ENCODE measurements at regions not wholly inside any gene's neighbourhood (a gene's known extent, or its start where the extent isn't known, plus 50 kb on each side); places are given as distances from the start of the nearest gene placed in this dataset.
A peak's percentile ranks its signal among the peaks of the same experiment; 100 is the strongest.

DNA sequence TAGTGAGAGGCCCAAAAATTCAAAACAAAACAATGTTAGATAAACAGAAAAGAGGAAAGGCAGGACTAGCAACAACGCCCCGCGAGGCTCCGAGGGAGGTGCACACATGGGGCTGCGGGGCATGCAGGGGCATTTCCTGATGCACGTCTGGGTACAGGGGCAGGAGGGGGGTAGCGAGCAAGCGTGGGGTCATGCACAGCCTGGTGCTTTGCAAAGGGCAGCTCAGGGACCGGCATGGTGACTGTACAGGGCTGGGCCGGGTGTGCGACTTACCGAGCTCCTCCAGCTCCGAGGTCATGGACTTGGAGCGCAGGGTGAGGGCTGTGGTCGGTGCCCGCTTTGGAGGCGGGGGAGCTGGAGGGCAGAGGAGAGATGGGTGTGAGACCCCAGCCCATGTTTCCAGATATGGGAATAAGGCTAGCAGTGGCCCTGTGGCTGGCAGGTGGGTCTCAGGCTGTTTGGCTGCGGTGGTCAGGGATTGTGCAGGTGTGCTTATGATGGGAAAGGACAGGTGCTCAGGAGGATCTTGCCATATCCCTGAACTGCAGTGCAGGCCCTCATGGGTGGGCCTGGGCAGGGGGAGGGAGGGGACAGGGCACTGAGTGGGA lies 103.7 kb downstream of the CTTN start:
- no peak for DNase-seq

DNA sequence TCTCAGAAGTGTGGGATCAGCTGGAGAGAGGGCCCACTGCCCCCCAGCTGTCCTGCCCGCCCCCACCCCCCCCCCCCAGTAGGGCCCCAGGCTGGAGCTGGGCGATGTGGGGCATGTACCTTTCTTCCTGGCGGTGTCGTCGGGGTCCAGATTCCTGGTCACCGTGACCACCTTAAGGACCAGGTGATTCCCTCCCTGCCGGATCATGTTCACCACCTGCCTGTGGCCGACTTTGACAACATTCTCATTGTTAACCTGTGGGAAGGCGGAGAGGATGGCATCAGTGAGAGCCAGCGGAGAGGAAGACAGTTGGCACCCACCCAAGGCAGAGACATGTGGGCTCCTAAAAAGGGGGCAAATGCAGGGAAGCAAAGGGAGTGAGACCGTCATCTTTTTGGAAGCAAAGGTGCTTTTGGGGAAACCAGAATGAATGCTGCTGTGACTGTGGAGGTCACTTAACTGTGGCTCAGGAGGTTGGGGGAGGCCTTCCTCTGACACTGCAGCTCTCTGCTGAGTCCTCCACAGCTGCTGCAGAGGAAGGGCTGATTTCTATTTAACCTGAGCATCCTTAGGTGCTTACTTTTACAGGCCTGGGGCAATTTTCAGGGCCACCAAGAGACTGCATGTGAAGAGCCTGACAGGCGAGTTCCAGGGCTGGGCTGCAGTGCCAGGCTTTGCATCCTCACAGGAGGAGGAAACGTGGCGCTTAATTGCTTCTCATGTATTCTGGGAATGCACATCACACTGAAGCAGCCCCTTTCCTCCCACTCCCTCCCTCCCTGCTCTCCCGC lies 104.5 kb downstream of the CTTN start:
- peak; percentile 78 for DNase-seq

DNA sequence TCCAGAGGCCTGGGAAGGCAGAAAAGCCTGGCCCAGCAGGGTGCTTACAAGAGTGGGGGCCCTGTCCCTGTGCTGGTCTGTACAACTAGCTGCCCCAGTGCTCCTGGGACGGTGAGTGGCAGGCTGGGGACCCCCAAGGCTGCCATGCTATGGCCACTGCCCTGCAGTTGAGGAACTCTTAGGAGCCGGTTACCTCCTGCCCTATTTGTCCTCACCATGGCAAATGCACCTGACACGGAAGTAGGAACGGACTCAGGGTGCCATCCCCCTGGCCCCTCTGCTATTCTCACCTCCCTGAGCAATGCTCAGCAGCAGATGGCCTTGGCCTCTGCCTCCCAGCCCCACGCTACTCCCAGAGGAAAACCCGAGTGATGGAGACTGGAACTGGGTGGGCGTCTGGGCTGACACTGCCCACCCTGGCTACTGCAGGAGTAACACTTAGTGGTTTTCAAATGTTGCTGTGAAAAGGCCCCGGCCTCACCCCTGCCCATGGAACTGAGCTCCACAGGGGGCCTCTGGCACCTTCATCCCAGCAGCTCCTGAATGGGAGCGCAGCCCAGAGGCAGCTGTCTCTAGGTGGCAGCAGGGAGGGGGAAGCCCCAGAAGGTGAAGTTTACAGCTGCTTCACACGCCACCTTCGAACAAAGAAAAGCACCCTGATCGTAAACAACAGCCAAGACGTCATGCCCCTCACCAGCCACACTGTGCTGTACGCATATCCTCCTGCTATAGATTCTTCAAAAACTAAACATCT lies 105.3 kb downstream of the CTTN start:
- peak; percentile 85 for DNase-seq

DNA sequence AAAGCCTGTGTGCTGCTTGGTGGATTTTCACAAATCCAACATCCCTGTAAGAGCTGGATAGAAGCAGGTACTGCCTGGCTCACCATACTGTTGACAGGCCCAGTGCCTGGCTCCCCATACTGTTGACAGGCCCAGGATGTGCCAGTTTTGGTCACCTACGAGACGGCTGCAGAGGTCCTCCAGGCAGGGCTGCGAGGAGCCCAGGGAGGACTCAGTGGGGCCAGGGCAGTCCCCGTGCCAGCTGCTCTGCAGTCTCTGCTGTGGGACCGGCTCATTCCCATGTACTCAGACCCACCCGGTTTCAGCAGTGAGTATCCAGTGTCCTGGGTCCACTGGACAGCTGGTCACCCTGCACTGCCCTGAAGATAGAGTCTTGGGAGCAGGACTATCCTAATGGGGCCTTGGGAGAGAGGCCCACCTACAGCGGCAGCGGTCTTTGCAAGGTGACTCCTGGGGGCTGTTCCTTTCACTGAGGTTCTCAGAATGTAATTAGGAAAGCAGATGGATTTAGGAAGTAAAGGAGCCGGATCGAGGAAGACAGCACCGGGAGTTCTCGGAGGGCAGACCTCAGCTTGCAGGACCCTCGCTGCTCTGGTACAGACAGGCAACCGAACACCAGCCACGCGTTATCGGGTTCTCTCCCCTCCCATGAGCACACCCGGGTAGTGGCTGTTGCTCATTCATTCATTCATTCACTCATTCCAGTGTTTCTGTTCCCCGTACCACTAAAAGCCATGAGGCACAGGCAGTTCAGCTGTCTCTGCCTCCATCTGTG lies 106.1 kb downstream of the CTTN start:
- DNase-seq = no peak

DNA sequence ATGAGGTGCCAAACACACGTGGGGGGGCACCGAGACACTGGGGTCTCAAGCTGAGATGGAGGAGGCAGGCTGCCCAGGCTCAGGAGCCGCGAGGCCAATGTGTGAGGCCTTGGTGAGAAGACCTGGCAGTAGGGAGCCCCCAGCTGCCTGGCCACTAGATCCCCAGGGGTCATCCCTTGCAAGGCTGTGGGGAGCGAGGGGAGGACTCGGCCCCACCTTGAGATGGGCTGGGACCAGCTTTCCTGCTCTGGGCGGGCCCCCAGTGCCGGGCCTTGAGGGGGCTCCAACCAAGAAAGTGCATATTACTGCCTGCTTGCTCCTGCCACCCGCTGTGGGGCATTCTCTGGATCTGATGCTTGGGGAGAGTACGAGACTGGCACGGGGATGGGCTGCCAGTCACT lies 107.0 kb downstream of the CTTN start:
- DNase-seq = no peak

DNA sequence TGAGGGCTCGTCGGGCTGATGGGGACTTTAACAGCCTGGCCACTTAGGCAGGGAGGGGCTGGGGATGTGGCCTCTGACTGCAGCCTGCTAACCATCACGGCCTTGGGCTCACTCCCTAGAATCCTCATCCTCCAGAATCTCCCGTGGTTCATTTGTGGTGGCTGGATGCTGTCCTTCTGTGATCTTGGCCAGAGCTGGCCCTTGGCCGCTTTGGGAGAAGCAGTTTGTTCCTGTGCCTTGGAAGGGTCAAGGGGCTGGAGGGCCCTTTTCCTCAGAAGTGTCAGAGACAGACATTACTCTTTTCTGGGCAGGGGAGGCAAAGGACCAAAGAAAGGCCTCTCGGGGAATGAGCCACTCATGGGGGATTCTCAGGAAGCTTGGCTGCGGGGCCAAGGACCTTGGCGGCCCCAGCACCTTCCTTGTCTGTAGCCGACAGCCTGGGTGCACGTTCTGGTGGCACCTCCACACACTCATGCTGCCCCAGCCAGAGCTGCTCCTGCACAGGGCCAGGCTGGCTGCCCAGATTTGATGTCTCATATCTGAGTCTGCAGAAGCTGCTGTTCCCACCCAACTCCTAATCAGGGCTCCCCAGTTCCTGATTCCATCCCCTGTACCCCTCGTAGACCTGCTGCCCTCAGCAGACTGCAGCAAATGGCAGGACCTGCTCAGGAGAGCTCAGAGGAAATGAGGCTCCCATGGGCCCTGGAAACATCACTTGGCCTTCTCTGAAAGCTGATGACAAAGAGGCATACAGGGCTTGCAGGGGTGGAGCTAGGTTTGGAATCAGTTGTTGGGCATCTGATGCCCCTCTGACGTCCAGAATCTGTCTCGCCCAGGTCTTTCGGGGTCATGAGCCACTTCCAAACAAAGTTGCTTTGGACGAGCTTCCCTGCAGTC lies 107.7 kb downstream of the CTTN start:
- no peak for DNase-seq

DNA sequence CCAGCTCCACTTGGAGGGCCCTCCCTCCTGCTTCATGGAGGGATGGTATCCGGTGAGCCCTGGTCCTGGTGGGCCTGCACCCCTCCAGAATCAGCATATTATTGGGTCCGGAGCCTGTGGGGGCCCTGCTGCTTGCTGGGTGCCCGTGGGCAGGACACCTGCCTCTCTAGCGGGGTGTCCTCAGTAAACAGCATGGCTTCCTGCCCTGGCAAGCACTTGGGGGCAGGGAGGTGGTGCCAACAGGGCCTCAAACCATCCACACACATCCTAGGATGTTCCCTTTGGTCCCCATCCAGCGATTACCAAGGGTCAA lies 108.3 kb downstream of the CTTN start:
- DNase-seq = no peak

DNA sequence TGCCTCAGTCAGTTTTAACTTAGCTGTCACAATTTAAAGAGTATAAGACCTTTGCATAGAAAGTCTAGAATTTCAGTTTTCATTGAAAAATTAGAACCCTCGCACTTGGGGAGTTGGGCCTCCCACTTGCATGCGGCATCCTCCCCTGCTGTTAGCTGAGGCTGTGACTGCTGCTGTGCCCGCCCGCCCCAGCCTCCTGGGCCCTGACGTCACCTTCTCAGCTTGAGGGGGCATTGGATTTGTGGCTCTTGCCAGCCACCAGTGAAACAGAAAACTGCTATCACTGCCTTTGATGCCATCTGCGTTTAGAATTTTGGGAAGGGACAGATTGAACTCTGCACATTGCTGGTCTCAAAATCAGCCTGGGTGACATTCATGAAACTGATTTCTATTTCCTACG lies 108.7 kb downstream of the CTTN start:
- no peak for DNase-seq

DNA sequence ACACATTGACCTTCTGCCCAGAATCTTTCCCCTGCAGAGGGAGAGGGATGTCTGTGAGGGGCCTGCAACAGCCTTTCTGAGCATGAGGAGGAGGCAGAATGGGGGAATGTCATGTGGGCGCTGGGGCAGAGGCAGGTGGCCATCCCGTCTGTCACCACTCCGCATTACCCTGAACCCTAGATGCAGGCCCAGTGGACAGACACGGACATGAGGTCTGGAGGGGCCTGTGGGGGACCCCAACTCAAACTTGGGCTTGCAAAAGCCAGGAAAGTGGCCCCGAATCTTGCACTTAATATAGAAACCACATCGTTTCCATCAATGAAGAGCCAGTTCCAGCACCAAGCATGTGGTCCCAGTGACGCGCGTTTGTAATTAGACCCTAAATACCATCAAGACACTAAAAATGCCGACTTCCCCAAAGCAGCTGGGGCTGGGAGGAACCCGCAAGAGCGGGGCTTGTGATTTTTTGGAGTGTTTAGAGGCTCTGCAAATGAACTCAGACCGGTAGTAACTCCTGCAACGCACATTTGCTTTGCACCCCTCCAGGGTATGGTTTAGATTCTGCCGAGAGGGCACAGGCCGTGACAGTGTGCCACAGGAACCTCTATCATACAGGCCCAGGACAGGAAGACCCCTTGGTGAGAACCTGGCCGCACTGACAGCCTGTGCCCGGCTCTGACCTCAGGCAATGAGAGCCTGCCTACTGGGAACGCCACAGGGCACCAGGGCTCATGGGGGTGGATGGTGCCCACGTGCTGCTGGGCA lies 109.3 kb downstream of the CTTN start:
- DNase-seq = no peak

DNA sequence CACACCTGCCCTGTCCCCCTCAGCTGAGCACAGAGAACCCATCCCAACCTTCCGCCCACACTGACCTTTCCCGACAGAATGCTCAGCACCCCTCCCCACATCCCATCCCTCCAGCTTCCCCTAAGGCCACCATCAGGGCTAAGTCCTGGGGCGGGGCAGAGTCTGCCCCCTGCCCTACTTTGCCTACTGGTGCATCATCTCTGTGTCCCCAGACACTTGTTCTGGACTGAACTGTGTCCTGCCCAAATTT lies 109.8 kb downstream of the CTTN start:
- no peak for DNase-seq

DNA sequence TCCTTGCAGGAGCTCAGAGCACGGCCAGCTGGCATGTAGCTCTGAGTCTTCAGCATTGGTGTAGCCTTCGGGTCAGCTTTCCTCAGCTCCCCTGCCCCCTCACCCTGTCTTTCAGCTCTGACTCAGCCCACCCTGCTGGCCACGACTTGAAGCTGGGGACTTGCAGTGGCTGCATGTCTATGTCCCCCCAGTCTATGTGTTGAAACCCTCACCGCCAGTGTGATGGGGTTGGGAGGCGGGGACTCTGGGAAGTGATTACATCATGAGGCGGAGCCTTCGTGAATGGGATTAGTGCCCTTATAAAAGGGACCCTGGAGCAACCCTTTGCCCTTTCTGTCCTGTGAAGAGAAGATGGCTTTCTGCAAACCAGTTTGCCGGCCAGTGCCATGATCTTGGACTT lies 111.1 kb downstream of the CTTN start:
- no peak for DNase-seq

DNA sequence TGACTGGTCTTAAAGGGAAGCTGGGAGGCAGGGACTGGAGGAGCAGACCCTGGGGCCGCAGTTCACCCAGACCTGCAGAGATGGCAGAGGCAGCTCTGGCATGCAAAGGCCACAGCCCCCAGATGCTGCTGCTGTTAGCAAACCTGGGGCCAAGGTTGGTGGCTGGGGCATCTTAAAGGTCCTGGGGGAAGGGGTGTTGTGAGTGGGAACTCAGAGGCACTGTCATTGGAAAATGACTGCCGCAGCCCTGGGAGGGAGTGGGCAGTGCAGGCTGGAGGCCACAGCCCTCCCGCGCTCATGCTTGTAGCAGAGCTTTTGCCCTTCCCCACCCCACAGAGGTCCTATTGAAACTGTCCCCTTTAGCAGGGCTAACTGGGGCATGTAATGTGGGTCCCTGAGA lies 111.8 kb downstream of the CTTN start:
- DNase-seq = no peak

DNA sequence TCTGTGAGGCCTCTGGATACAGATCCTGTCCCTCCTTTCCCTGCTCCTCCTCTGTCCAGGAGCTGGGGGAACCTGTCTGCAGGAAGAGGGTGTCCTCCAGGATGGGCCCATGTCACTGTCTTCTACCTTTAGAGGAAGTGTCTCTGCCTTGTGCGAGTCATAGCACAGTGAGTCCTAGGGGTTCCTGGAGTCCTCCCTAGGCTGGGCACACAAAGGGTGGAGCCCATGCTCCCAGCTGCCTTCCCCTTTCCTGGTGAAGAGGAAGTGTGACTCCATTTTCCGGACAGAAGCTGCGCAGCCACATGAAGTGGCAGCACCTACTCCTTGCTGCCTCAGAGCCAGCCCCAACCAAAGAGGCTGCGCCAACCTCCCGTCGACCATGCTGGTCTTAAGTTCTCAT lies 112.2 kb downstream of the CTTN start:
- no peak for DNase-seq

DNA sequence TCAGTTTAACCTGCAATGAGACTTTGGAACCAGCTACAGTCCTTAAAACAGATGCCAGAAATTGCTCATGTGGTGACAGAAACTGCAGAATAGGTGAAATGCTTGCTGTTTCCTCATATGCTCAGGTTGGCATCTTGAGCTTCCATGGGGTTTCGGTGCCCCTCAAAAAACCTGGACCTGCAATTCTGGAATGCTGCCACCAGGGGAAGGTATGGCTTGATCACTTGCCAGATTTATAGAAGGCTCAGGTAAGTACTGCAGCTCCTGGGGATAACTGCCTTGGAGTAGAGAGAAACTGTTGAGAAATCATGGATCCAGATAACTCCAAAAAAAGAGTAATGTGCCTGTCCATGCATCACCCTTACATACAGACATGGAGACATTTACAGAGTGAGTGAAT lies 113.0 kb downstream of the CTTN start:
- no peak for DNase-seq

DNA sequence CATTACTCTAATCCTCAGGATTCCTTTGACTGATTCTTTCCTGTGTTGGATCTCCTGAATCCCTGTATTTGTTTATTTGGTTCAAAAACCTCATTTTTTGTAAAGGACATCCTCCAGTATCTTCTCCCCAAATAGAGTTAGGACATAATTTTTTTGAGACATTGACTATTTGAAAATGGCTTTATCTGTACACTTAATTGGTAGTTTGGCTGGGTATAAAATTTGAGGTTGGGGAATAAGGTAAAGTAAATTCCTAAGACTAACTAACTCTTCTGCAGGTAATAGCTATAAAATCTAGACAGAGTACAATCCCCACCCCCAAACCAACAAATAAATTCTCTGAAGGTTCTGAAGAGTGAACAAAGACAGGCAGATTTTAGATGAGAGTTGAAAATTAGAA lies 114.4 kb downstream of the CTTN start:
- no peak for DNase-seq

DNA sequence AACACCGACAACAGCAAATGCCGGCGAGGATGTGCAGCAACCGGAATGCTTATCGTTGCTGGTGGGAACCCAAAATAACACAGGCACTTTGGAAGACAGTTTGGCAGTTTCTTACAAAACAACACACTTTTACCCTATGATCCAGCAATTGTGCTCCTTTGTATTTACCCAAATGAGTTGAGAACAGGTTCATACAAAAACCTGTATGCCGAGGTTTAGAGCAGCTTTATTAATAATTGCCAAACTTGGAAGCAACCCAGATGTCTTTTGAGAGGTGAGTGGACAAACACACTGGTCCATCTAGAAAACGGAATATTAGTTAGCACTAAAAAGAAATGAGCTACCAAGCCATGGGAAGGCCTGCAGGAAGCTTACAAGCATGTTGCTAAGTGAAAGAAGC lies 118.9 kb downstream of the CTTN start:
- no peak for DNase-seq

DNA sequence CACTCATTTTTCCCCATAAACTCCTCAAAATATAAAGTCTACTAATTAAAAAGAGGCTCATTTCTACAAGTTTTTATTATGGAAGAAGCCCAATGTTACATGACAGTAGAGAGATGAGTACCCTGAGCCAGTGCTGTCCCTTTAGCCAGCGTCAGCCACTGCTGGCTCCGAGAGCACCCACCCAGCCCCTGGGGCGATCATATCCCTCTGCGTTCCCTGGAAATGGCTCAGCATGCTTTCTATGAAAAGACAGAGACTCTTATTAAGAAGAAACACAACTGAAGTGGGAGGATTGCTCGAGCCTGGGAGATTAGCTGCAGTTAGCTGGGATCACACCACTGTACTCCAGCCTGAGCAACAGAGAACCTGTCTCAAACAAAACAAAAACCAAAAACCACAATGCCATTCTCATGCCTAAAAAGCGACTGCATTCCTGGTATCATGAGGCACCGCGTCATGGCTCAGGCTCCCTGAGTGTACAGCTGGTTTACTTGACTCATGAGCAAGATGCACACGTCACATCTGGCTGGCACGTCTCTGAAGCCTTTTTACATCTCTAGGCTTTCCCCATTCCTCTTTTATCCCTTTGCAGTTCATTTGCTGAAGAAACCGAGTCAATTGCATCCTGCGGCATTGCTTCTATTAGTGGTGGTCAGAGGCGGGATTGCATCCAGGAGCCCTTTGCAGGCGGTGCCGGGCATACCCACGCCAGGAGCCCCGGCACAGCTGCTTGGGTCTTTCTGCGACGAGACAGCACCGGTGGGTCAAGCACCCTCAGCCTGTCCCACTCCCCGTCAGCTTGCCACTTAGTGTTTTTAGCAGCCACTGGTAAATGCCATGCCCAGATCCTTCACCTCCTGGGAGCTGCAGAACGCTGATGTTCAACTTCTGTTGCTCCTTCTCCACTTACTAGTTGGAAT lies 119.9 kb downstream of the CTTN start:
- DNase-seq = no peak

DNA sequence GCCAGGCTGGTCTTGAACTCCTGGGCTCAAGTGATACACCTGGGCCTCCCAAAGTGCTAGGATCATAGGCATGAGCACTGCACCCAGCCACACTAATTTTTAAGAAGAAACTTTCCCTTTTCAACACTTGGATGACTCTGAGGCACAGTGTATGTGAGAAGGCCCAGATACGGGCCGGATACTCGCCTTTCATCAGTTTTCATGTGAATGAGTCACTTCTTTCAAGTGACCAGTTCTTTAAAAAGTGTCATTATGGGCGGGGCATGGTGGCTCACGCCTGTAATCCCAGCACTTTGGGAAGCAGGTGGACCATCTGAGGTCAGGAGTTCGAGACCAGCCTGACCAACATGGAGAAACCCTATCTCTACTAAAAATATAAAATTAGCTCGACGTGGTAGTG lies 120.8 kb downstream of the CTTN start:
- no peak for DNase-seq

DNA sequence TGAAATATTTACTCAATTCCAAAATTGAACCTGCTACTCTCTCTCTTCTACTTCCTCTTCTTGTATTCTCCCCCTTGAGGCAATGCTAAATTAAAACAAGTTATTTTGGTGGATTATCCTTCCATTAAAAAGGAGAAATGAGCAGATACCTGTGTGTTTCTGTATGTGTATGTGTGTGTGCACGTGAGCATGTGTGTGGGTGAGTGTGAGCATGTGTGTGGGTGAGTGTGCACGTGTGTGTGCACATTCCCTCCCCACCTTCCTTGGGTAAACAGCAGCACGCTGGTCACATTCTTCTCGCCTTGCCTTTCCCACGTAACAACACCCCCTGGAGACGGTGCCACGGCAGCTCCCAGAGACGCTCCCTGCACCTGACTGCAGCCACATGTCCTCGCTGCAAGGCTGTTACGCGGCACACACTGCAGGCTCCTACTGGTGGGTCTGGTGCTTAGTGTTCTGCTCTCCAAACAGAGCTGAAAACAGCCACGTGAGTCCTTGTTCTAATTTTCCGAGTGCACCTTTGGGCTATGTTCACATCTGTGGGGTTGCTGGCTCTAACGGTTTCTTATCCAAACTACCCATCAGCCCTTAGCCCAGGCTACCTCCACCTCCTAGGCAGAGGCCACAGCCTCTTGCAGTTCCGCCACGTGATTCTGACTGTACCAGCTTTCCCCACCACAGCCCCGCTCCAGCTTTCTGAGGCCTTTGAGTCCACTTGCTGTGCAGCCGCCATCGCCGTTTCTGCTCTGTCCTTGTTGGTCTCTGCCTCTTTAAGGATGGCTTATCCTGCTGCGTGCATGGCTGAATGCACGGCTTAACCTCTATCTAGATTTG lies 123.4 kb downstream of the CTTN start:
- DNase-seq = no peak

DNA sequence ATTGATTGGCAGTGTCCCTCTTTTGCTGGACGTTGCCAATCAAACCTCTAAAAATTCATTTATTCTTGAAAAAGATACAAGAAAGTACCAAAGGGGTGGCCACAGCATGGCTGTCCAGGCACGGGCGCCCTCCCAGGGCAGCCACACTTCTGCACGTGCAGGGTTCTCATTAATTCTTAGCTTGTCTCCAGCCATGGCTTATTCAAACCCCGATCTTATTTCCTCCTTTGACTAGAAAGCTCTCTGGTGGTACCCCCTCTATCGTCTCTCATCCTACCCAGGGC lies 123.9 kb downstream of the CTTN start:
- no peak for DNase-seq
